MM.1S (cell line): ENCODE measurements at regions not wholly inside any gene's neighbourhood (a gene's known extent, or its start where the extent isn't known, plus 50 kb on each side); places are given as distances from the start of the nearest gene placed in this dataset.

Source experiments
- DNase-seq: peaks from one replicate; pipeline ENCODE4 v3.0.0-alpha.2; 2015
- H2AFZ ChIP-seq: fragments of 300-600 bp; sonication (generic); 2 replicates; pipeline ENCODE4 v1.6.0; 2016; ENCODE audit warnings: antibody characterized with exemption, low read length
- H3F3A ChIP-seq: fragments of 300-600 bp; sonication (generic); 2 replicates; pipeline ENCODE4 v1.6.1; 2016; ENCODE audit warnings: mild to moderate bottlenecking, antibody characterized with exemption, low read length, moderate library complexity, mixed read lengths; ENCODE audit not compliant: insufficient read depth
- H3K27ac ChIP-seq: fragments of 300-600 bp; sonication (generic); 2 replicates; pipeline ENCODE4 v1.5.1; 2016; ENCODE audit warnings: mild to moderate bottlenecking, low read length
- H3K27me3 ChIP-seq: fragments of 300-600 bp; sonication (generic); replicated peaks from 2 replicates; pipeline ENCODE4 v1.6.0; 2016; ENCODE audit warnings: low read length; ENCODE audit not compliant: insufficient read depth
- H3K36me3 ChIP-seq: fragments of 300-600 bp; sonication (generic); replicated peaks from 2 replicates; pipeline ENCODE4 v1.6.1; 2016; ENCODE audit warnings: mild to moderate bottlenecking, low read length, mixed read lengths; ENCODE audit not compliant: insufficient read depth
- H3K4me1 ChIP-seq: fragments of 300-600 bp; sonication (generic); 2 replicates; pipeline ENCODE4 v1.6.1; 2016; ENCODE audit warnings: low read length, mixed read lengths
- H3K4me2 ChIP-seq: fragments of 300-600 bp; sonication (generic); 2 replicates; pipeline ENCODE4 v1.6.0; 2016; ENCODE audit warnings: low read depth, low read length
- H3K4me3 ChIP-seq: fragments of 300-600 bp; sonication (generic); 2 replicates; pipeline ENCODE4 v1.5.1; 2016; ENCODE audit warnings: low read length, mixed read lengths
- H3K79me2 ChIP-seq: fragments of 300-600 bp; sonication (generic); 2 replicates; pipeline ENCODE4 v1.6.1; 2016; ENCODE audit warnings: mixed run types, low read length, mixed read lengths
- H3K9ac ChIP-seq: fragments of 300-600 bp; sonication (generic); 2 replicates; pipeline ENCODE4 v1.6.1; 2016; ENCODE audit warnings: low read length, mixed read lengths
- H3K9me2 ChIP-seq: fragments of 300-600 bp; sonication (generic); replicated peaks from 2 replicates; pipeline ENCODE4 v1.6.1; 2016; ENCODE audit warnings: mild to moderate bottlenecking, low read length, mixed read lengths; ENCODE audit not compliant: insufficient read depth
- H3K9me3 ChIP-seq: fragments of 300-600 bp; sonication (generic); replicated peaks from 2 replicates; pipeline ENCODE4 v1.6.1; 2016; ENCODE audit warnings: mild to moderate bottlenecking, low read length, mixed read lengths; ENCODE audit not compliant: insufficient read depth
- H4K20me1 ChIP-seq: fragments of 300-600 bp; sonication (generic); 2 replicates; pipeline ENCODE4 v1.6.1; 2016; ENCODE audit warnings: mild to moderate bottlenecking, low read length, moderate library complexity, mixed read lengths; ENCODE audit not compliant: insufficient read depth
- CTCF ChIP-seq: fragments of 300-600 bp; sonication (generic); IDR thresholded peaks from 2 replicates; pipeline ENCODE4 v1.5.1; 2016; ENCODE audit warnings: antibody characterized with exemption, low read length, mixed read lengths
- EZH2 ChIP-seq: fragments of 300-600 bp; sonication (generic); optimal IDR thresholded peaks from 2 replicates; pipeline ENCODE3; 2017; ENCODE audit warnings: low read depth, mild to moderate bottlenecking, antibody characterized with exemption, low read length, mixed read lengths
- EZH2phosphoT487 ChIP-seq: fragments of 300-600 bp; sonication (generic); IDR thresholded peaks from 2 replicates; pipeline ENCODE4 v1.6.1; 2018; ENCODE audit warnings: antibody characterized with exemption, low read length

- Histone ChIP-seq H2AFZ (no peak overlapping the region), H3K4me1 (no peaks in the 10 kb centered on the region), H3K9ac (no peak overlapping the region), H3K9me3 (no peaks in the 10 kb centered on the region), H3F3A (no peaks in the 10 kb centered on the region), H3K79me2 (no peaks in the 10 kb centered on the region), H3K4me2 (no peak overlapping the region), H3K9me2 (no peaks in the 10 kb centered on the region), H3K36me3 (no peaks in the 10 kb centered on the region), H4K20me1 (no peaks in the 10 kb centered on the region), H3K27me3 (no peaks in the 10 kb centered on the region), H3K27ac (no peak overlapping the region), H3K4me3 (no peak overlapping the region)
- no peak for DNase-seq
- TF ChIP-seq EZH2phosphoT487 (no peak), CTCF (no peak), EZH2 (no peak)
Measured at GRCh38 chr21:16145479-16145878, 415.7 kb downstream of the USP25 start.

GRCh38 chr21:16154321-16154720 lies 424.5 kb downstream of the USP25 start:
- Histone ChIP-seq H3K4me2 (no peak overlapping the region), H3K27ac (no peak overlapping the region)
- TF ChIP-seq EZH2phosphoT487 (no peak), CTCF (no peak), EZH2 (no peak)

GRCh38 chr21:16154951-16155635 lies 425.3 kb downstream of the USP25 start:
- H3K36me3 ChIP-seq, result no peaks in the 10 kb centered on the region
- TF ChIP-seq EZH2 (no peak), CTCF (no peak), EZH2phosphoT487 (no peak)
- no peak overlapping the region for H3K4me2 ChIP-seq
- DNase-seq, result no peak
- H3K27me3 ChIP-seq, result no peaks in the 10 kb centered on the region
- H2AFZ ChIP-seq, result no peak overlapping the region
- no peak overlapping the region for H3K4me3 ChIP-seq
- no peaks in the 10 kb centered on the region for H4K20me1 ChIP-seq
- no peaks in the 10 kb centered on the region for H3F3A ChIP-seq
- no peak overlapping the region for H3K9ac ChIP-seq
- no peaks in the 10 kb centered on the region for H3K9me3 ChIP-seq
- no peaks in the 10 kb centered on the region for H3K4me1 ChIP-seq
- H3K27ac ChIP-seq, result no peak overlapping the region
- H3K79me2 ChIP-seq, result no peaks in the 10 kb centered on the region
- no peaks in the 10 kb centered on the region for H3K9me2 ChIP-seq

More at GRCh38 chr21:16154321-16154720, 424.5 kb downstream of the USP25 start:
- H3K9me3 ChIP-seq, result no peaks in the 10 kb centered on the region
- H2AFZ ChIP-seq, result no peak overlapping the region
- H3K36me3 ChIP-seq, result no peaks in the 10 kb centered on the region
- H4K20me1 ChIP-seq, result no peaks in the 10 kb centered on the region
- DNase-seq, result no peak
- H3K9ac ChIP-seq, result no peak overlapping the region
- H3K4me1 ChIP-seq, result no peaks in the 10 kb centered on the region
- no peaks in the 10 kb centered on the region for H3K27me3 ChIP-seq
- no peak overlapping the region for H3K4me3 ChIP-seq
- H3F3A ChIP-seq, result no peaks in the 10 kb centered on the region
- no peaks in the 10 kb centered on the region for H3K9me2 ChIP-seq
- no peaks in the 10 kb centered on the region for H3K79me2 ChIP-seq
